HUES48 (cell line): ENCODE measurements at regions not wholly inside any gene's neighbourhood (a gene's known extent, or its start where the extent isn't known, plus 50 kb on each side); places are given as distances from the start of the nearest gene placed in this dataset.
"Not testable (repeated sequence)": the region's sequence is repeated elsewhere in the genome, so short reads cannot be mapped to it uniquely, and the experiment has no call there.

ENCODE experiments used
- H3K27ac ChIP-seq: one replicate; pipeline ENCODE4 v1.7.0; 2013; ENCODE audit warnings: low read depth, low read length, inconsistent platforms
- H3K27me3 ChIP-seq: 2 replicates; pipeline ENCODE4 v1.6.1; 2013; ENCODE audit warnings: mild to moderate bottlenecking, low read length; ENCODE audit not compliant: control insufficient read depth, insufficient read depth
- H3K36me3 ChIP-seq: 2 replicates; pipeline ENCODE4 v1.6.1; 2013; ENCODE audit warnings: low read length; ENCODE audit not compliant: control insufficient read depth, insufficient read depth
- H3K4me1 ChIP-seq: 2 replicates; pipeline ENCODE4 v1.6.1; 2013; ENCODE audit warnings: mild to moderate bottlenecking, low read length; ENCODE audit not compliant: control insufficient read depth, insufficient read depth
- H3K4me3 ChIP-seq: 2 replicates; pipeline ENCODE4 v1.5.1; 2013; ENCODE audit warnings: mild to moderate bottlenecking, low read depth, low read length
- H3K9ac ChIP-seq: 2 replicates; pipeline ENCODE4 v1.6.1; 2013; ENCODE audit warnings: mild to moderate bottlenecking, low read depth, low read length, moderate library complexity
- H3K9me3 ChIP-seq: 2 replicates; pipeline ENCODE4 v1.6.1; 2013; ENCODE audit warnings: low read length; ENCODE audit not compliant: control insufficient read depth, insufficient read depth

DNA sequence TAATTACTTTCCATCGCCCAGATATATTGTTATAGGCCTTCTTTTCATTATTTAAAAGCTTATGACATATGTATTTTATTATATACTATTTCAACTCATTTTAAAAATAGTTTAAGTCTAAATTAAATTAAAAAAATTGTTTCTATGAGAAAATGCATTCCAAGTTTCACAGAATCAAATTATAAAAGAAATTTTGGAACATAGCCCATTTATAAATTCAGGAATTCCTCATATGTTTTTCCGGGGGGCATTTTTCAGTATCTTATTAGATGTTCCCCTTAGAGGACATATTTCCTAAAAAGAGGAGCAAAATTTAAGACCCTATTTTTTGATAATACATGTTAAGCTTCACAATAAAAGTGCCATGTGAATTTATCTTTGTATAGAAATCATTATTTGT is 119.9 kb upstream of the ATP2B1 start:
- Histone ChIP-seq H3K4me3 (no peak overlapping the region), H3K27ac (no peak overlapping the region), H3K27me3 (no peaks in the 10 kb centered on the region), H3K36me3 (no peaks in the 10 kb centered on the region), H3K4me1 (peaks cover 12% of the 10 kb centered on the region), H3K9ac (no peak overlapping the region), H3K9me3 (no peaks in the 10 kb centered on the region)

DNA sequence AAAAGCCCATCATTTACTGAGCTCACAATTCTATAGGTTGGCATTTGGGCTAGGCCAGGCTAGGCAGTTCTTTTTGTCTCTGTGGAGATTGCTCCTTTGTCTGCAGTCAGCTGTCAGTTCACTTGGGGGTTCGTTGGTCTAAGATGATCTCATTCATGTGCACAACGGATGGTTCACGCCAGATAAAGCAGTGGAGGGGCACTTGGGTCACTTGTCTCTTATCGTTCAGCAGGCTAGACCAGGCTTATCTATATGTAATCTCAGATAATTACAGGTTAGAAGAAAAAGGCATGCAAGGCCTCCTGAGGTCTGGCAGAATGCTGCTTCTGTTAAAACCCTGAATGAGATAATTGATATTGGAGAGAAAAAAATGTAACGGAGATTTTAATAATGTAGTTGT is 119.0 kb upstream of the ATP2B1 start:
- Histone ChIP-seq H3K9me3 (no peaks in the 10 kb centered on the region), H3K27me3 (no peaks in the 10 kb centered on the region), H3K4me3 (no peak overlapping the region), H3K27ac (no peak overlapping the region), H3K9ac (no peak overlapping the region), H3K36me3 (no peaks in the 10 kb centered on the region), H3K4me1 (peaks cover 3% of the 10 kb centered on the region)

DNA sequence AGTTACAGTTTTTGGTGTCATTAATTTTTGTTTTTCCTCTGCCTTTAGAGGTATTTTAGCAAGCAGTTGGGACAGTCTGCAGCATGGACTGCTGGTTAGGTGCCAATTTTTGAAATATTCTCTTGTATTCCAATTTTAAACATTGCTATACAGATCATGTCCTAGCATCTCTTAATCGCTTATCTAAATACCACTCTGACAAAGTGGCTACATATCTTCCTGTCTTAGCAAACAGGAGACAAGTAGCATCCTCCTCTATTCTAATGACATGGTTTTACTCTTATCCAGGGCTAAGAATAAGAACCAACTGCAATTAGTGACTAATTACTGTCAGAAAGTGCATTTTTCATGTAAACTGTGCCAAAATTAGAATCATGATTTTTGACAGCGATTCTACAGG is 117.8 kb upstream of the ATP2B1 start:
- Histone ChIP-seq H3K9me3 (no peaks in the 10 kb centered on the region), H3K27me3 (no peaks in the 10 kb centered on the region), H3K4me3 (no peak overlapping the region), H3K4me1 (peaks cover 8% of the 10 kb centered on the region; the same call in 1 of the 2 replicates), H3K36me3 (no peaks in the 10 kb centered on the region), H3K27ac (no peak overlapping the region), H3K9ac (no peak overlapping the region)

DNA sequence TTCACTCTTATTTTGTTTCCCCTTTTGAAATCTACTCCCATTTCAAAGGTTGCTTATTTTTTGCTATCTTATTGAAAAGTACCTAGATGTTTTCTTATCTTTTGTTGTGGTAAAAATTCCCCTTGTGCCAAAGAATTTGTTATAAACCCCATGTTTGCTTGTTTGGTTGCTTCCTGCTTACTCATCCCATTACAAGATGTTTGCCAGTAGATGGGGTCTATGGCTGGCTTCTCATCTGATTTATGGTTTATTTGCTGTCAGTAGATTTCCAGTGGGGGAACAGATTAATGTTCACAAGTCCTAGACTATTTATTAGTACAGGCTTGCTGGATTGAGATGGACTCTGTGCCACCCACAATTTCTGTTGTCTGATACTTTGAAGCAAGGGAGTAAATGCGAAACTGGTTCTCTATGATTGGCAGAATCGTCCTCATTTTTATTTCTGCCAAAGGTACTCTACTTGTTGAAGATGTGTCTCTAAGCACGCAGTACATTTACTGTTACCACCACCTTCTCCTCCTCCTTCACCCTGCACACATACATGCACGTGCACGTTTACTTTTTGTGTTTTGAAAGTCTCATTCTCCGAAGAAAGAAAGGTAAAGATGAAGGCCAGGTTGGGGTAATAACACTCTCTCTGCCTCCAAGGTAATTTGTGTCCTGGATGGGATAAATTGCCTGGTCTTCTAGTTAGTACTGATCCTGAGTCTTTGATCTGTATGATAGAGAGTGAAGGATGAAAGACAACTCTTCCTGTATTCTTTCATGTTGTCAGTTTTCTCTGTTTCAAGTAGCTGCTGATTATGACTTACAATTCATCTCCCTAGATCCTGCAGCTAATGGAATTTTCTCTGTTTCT is 117.2 kb upstream of the ATP2B1 start:
- no peaks in the 10 kb centered on the region for H3K9me3 ChIP-seq
- no peaks in the 10 kb centered on the region for H3K36me3 ChIP-seq
- H3K27ac ChIP-seq: peak overlapping the region; percentile 5
- no peaks in the 10 kb centered on the region for H3K27me3 ChIP-seq
- H3K4me1 ChIP-seq: peaks cover 5% of the 10 kb centered on the region; the same call in 1 of the 2 replicates
- no peak overlapping the region for H3K4me3 ChIP-seq
- H3K9ac ChIP-seq: no peak overlapping the region

DNA sequence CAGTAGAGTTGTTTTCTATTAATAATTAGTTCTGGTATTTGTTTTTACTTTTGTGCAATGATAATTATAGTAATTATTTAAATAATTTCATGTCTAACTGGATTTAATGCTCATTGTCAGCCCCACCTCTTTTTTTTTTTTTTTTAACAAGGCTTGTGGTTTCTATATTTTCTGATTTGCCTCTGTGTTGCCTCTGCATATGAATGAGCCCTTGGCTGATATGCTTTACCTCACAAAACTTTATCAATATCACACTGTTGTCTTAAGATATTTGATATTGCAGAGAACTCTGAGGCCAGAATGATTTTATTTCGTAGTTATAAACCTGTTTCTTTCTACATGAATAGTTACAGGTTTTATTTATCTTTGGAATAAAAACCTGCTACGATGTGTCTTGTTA is 116.2 kb upstream of the ATP2B1 start:
- Histone ChIP-seq H3K4me3 (no peak overlapping the region), H3K27me3 (no peaks in the 10 kb centered on the region), H3K4me1 (peaks cover 5% of the 10 kb centered on the region; the same call in 1 of the 2 replicates), H3K9ac (no peak overlapping the region), H3K36me3 (no peaks in the 10 kb centered on the region), H3K27ac (no peak overlapping the region), H3K9me3 (no peaks in the 10 kb centered on the region)

DNA sequence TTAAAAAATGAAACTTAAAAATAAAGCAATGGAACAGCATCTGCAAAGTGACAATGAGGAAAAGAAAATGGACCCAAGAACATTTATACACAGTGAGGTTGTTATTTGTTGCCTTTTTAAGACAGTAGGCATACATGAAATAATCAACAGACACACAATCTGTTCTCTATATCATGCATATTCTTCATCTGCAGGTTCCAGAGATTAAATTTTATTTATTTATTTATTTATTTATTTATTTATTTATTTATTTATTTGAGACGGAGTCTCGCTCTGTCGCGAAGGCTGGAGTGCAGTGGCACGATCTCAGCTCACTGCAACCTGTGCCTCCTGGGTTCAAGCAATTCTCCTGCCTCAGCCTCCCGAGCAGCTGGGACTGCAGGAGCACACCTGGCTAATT is 114.4 kb upstream of the ATP2B1 start:
- H3K9ac ChIP-seq, H3K27me3 ChIP-seq, H3K36me3 ChIP-seq, H3K27ac ChIP-seq, H3K4me3 ChIP-seq, H3K9me3 ChIP-seq, H3K4me1 ChIP-seq: not testable (repeated sequence)

DNA sequence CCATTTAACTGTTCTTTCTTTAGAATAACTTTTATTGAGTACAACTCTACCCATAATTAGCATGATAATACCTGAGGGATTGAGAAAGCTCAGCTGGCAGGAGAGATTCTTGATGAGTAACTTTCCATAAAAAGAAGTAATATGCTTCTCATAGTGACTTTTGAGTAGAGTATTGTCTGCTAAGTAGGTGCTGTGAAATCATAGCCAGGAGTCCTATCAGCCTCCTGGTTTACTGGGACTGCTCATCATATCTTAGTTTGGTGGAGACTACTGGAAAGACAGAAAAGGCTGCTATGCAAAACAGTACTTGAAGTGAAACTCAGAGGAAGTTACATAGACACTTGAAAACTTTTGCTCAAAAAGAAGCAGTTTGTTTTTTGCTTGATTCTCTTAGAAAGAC is 113.3 kb upstream of the ATP2B1 start:
- Histone ChIP-seq H3K36me3 (no peaks in the 10 kb centered on the region), H3K9me3 (no peaks in the 10 kb centered on the region), H3K9ac (no peak overlapping the region), H3K4me3 (no peak overlapping the region), H3K4me1 (peaks cover 5% of the 10 kb centered on the region; the same call in 1 of the 2 replicates), H3K27ac (no peak overlapping the region), H3K27me3 (no peaks in the 10 kb centered on the region)

DNA sequence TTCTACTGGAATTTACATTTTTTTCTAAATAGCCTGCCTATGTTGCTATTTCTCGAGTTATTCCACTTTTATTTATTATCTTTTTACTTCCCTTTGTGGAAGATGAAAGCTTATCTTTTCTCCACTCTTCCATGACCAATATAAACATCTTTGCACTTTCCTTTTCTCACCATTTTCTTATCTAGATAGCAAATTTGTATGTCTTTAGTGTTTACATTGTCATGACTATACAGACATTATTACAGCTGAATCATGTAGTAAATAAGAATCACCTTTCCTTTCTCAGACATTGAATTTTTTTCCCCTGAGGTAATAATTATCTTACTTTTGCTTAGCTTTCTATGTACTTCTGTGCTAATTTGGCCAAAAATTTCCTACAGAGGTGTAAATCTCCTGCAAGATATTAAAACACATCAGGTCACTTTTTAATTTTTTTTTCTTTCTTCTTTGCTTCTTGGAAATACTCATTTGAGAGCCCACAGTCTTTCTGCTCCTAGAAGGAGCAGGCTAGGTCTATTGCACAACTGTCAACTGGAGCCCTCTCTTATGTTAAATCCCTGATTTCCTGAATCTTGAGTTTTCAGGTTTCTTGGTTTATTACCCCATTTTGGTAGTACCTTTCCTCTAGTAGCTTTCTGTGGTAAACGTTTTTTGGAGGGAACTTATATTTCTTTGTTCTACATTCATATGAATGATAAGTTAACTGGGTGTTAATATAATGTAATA is 109.0 kb upstream of the ATP2B1 start:
- H3K9me3 ChIP-seq: no peaks in the 10 kb centered on the region
- H3K27me3 ChIP-seq: no peaks in the 10 kb centered on the region
- no peak overlapping the region for H3K9ac ChIP-seq
- H3K4me3 ChIP-seq: no peak overlapping the region
- H3K36me3 ChIP-seq: no peaks in the 10 kb centered on the region
- H3K27ac ChIP-seq: no peak overlapping the region
- H3K4me1 ChIP-seq: peaks cover 5% of the 10 kb centered on the region; the same call in 1 of the 2 replicates

DNA sequence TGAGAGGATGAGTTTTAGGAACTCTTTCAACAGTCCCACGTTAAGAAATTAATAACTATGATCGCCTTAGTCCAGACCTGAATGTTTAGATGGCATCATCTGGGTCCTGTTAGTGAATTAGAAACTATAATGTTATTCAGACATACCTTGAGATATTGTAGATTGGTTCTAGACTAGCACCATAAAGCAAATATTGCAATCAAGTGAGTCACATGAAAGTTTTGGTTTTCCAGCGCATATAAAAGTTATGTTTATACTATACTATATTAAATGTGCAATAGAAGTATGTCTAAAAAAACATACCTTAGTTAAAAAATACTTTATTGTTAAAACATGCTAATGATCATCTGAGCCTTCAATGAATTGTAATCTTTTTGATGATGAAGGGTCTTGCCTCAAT is 106.6 kb upstream of the ATP2B1 start:
- Histone ChIP-seq H3K27me3 (no peaks in the 10 kb centered on the region), H3K4me1 (no peaks in the 10 kb centered on the region), H3K36me3 (no peaks in the 10 kb centered on the region), H3K9me3 (no peaks in the 10 kb centered on the region), H3K27ac (no peak overlapping the region), H3K4me3 (no peak overlapping the region), H3K9ac (no peak overlapping the region)

DNA sequence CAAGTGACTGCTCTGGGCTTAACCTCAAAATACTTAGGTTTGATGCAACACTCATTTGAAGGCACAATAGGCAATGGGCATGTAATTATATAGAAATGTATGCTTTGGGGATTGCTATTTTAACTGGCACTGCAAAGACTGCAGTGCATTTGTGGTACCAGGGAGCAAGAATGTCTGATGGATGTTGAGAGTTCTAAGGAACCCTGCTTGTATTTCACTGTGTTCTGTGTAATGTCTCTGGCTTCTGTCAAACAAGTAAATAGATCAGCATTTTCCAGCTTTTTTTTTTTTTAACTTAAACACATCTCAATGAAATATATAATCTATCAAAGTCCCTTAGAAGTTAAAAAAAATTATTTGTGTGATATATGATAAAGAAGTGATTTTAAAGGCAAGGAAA is 94.8 kb upstream of the ATP2B1 start:
- Histone ChIP-seq H3K27ac (no peak overlapping the region), H3K9ac (no peak overlapping the region), H3K4me3 (no peak overlapping the region), H3K27me3 (no peaks in the 10 kb centered on the region), H3K36me3 (no peaks in the 10 kb centered on the region), H3K4me1 (no peaks in the 10 kb centered on the region), H3K9me3 (no peaks in the 10 kb centered on the region)

DNA sequence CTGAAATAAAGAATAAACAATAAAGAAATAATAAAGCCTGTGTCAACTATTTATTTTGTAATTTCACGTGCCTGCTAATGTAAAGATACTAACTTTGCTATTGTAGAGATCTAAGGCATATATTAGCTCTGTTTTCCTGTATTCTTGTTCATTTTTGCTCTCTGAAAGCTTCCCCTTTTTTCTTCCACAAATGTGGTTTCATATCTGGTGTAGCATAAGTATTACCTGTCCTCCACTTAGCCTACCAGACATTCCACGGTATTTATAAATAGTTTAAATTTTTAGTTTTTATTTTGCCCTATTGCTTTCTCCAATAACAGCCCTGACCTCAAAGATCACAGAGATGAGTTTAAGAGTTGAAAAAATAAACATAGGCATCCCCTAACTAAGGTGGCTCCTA is 92.6 kb upstream of the ATP2B1 start:
- Histone ChIP-seq H3K4me3 (no peak overlapping the region), H3K27ac (no peak overlapping the region), H3K36me3 (no peaks in the 10 kb centered on the region), H3K27me3 (no peaks in the 10 kb centered on the region), H3K9ac (no peak overlapping the region), H3K4me1 (no peaks in the 10 kb centered on the region), H3K9me3 (no peaks in the 10 kb centered on the region)
